ENCODE measurements at regions not wholly inside any gene's neighbourhood (a gene's known extent, or its start where the extent isn't known, plus 50 kb on each side); places are given as distances from the start of the nearest gene placed in this dataset.

GRCh38 chr20:10902576-10903282 is 228.9 kb upstream of the JAG1 start:
- no peak overlapping the region for H3K4me3 ChIP-seq (ENCODE audit: low read length)
- DNase-seq (ENCODE audit: low read depth, low spot score) = no peak

DNA sequence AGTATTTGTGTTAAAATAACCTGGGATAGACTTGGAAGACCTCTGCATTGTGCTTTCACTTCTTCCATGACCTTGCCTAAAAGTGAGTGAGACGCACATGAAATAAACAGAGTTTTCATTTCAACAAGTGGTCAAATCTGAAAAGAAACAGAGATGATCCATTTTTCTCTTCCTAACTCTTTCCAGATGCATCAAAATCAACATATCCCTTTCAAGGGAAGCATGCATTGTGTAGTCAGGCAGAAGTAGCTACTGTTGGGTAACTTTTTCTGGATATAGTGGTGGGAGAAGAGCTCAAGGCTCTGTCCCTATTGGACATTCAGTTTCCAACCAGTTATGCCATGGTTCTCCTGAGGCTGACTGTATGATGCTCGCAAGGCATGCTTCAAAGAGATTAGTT is 233.0 kb upstream of the JAG1 start:
- no peak for DNase-seq (ENCODE audit: low read depth, low spot score)

GRCh38 chr20:10909803-10910202 is 236.0 kb upstream of the JAG1 start:
- no peak overlapping the region for H3K4me3 ChIP-seq (ENCODE audit: low read length)
- no peak for DNase-seq (ENCODE audit: low read depth, low spot score)

More for the DNA sequence above, 233.0 kb upstream of the JAG1 start:
- no peak overlapping the region for H3K4me3 ChIP-seq (ENCODE audit: low read length)

DNA sequence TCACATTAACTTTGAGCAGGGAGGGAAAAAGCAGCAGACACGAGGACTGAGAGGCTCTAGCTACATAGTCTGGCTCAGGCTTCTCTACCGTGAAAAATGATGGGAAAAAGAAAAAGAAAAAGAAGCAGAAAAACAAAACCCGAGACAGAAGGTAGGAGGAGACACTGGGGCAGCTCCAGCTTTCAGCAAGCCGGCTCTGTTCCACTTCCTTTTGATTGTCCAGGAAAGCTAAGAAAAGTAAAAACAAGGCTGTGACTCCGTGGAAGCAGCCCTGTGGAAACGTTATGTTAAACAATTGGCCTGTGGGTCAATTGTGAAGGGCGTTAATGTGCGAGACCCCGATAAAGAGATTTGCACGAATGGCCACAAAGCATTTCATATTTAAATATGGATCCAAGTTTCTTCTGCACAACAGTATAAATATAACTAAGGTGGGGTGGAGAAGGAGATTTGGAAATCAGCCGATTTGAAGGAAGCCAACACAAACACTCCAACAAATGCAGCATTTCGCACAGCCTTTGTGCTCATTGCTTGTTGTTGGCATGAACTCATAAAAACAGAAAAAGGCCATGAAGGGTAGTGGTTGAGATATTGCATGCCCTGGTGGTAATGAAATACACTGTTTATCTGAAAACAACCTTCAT is 236.9 kb upstream of the JAG1 start:
- no peak for DNase-seq (ENCODE audit: low read depth, low spot score)
- H3K4me3 ChIP-seq (ENCODE audit: low read length) = no peak overlapping the region

GRCh38 chr20:10911298-10911697 is 237.5 kb upstream of the JAG1 start:
- no peak for DNase-seq (ENCODE audit: low read depth, low spot score)
- H3K4me3 ChIP-seq (ENCODE audit: low read length) = no peak overlapping the region

DNA sequence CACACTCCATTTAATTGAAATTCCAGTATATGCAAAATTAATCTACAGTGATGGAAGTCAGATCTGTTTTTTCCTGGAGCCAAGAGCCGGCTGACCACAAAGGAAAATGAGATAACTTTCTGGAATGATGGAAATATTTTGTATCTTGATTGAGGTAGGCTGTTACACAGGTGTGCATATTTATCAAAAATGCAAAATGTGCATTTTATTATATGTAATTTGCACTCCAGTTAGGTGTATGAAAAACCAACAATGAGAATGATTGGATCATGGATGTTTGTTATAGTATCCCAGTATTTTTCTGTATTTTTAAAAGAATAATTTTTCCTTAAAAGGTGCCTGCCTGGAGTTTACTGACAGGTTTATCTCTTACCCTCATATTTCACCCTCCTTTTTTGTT is 242.0 kb upstream of the JAG1 start:
- no peak overlapping the region for H3K4me3 ChIP-seq (ENCODE audit: low read length)
- no peak for DNase-seq (ENCODE audit: low read depth, low spot score)

DNA sequence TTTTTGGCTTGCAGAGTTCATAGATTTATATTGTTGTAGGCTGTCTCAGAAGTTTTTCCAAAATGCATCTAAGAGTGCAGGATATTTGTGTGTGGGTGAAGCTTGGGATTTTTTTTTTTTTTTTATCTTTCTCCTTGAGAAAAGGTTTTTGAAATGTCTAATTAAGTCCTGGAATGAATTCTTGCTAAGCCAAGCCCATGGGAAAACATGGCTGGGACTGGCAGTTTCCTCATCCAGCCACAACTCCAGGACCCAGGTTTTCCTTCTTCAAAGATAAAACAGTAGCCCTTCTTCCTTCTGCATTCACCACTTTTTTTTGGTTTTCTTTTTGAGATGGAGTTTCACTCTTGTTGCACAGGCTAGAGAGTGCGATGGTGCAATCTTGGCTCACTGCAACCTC is 242.5 kb upstream of the JAG1 start:
- no peak overlapping the region for H3K4me3 ChIP-seq (ENCODE audit: low read length)
- no peak for DNase-seq (ENCODE audit: low read depth, low spot score)

GRCh38 chr20:10917826-10918225 is 244.0 kb upstream of the JAG1 start:
- DNase-seq (ENCODE audit: low read depth, low spot score) = no peak
- no peak overlapping the region for H3K4me3 ChIP-seq (ENCODE audit: low read length)

DNA sequence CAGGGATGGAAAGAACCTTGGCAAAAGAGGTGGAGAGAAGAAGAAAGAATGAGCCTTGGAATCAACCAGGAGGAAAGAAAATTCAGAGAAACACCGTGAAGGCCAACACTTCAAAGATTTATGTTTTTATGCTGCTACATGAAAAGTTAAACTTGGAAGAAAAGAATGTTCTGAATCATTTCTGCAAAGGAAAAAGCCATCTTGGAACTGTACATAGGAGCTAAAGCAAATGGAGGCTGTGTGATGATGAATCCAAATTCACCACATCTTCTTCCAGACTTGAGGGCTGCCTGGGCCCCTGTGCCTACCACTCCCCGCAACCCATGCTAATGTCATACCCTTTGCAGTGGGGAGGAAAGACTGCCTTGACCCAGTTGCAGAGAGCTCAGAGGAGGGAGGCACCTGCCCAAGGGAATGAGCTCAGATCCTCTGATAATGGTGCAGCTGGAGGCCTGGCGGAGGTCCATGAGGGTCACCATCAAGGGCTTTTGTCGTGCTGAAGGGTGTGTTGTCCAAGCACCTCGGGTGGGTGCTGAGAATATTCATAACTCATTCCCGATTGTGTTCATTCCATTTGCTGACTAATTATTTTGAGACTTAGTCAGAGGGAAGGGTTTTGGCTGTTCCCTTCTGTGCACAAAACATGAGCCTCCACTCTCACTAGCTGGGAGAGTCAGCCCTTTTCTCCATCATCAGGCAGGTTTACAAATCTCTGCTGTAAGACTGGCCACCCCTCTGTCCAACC is 245.8 kb upstream of the JAG1 start:
- no peak for DNase-seq (ENCODE audit: low read depth, low spot score)
- H3K4me3 ChIP-seq (ENCODE audit: low read length) = no peak overlapping the region

GRCh38 chr20:10920396-10920795 is 246.6 kb upstream of the JAG1 start:
- no peak overlapping the region for H3K4me3 ChIP-seq (ENCODE audit: low read length)
- DNase-seq (ENCODE audit: low read depth, low spot score) = no peak

GRCh38 chr20:10921491-10922010 is 247.8 kb upstream of the JAG1 start:
- DNase-seq (ENCODE audit: low read depth, low spot score) = no peak
- H3K4me3 ChIP-seq (ENCODE audit: low read length) = no peak overlapping the region

- H3K4me3 ChIP-seq (ENCODE audit: low read length) = no peak overlapping the region
- no peak for DNase-seq (ENCODE audit: low read depth, low spot score)
Measured at GRCh38 chr20:10922506-10922905, 248.7 kb upstream of the JAG1 start.

DNA sequence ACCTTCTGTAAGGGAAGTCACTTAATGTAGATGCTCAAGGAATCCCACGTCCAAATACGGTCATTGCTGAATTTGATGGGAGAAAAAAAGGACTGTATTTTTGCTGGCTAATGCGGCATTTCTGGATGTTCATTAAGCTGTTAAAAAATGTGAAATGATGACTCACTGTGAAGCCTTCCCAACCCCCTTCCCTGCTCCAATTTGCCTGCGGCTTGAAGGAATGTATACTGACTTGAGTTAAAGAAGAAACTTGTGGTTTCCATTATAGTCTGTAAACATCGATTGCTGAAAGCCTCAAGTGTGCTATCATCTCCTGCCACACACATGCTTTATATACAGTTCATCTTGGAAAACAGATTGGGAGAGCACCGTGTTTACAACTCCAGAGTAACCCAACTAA is 249.1 kb upstream of the JAG1 start:
- DNase-seq (ENCODE audit: low read depth, low spot score) = no peak
- H3K4me3 ChIP-seq (ENCODE audit: low read length) = no peak overlapping the region

- no peak overlapping the region for H3K4me3 ChIP-seq (ENCODE audit: low read length)
- no peak for DNase-seq (ENCODE audit: low read depth, low spot score)
Measured at GRCh38 chr20:10924644-10925201, 250.9 kb upstream of the JAG1 start.

GRCh38 chr20:10925767-10926166 is 252.0 kb upstream of the JAG1 start:
- DNase-seq (ENCODE audit: low read depth, low spot score) = no peak
- H3K4me3 ChIP-seq (ENCODE audit: low read length) = no peak overlapping the region

DNA sequence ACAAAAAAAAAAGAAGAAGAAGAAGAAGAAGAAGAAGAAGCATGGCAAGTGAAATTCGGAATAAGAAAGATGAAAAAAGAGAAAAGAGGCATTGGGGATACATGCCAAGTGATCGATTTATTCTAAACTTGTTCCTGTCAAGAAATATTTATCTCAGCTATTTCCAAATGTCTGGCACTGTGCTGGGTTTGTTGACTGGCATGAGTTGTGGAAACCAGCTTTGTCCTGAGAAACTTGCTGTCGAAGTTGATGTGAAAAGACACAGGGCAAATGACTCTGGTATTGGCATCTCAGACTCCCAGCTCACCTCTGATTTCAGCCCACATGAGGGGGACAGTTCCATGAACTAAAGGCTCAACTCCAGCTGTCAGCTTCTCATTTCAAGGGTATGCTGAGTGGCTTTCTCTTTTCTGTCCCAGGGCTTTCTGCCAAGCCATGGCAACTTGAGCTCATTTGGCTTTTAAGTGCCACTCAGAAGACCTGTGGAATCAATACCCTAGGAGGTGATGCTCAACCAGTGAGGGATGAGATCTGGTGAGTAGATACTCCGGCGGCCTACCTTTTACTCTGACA is 253.3 kb upstream of the JAG1 start:
- no peak overlapping the region for H3K4me3 ChIP-seq (ENCODE audit: low read length)
- DNase-seq (ENCODE audit: low read depth, low spot score) = no peak

- H3K4me3 ChIP-seq (ENCODE audit: low read length) = no peak overlapping the region
- DNase-seq (ENCODE audit: low read depth, low spot score) = no peak
Measured at GRCh38 chr20:10927936-10928840, 254.4 kb upstream of the JAG1 start.

DNA sequence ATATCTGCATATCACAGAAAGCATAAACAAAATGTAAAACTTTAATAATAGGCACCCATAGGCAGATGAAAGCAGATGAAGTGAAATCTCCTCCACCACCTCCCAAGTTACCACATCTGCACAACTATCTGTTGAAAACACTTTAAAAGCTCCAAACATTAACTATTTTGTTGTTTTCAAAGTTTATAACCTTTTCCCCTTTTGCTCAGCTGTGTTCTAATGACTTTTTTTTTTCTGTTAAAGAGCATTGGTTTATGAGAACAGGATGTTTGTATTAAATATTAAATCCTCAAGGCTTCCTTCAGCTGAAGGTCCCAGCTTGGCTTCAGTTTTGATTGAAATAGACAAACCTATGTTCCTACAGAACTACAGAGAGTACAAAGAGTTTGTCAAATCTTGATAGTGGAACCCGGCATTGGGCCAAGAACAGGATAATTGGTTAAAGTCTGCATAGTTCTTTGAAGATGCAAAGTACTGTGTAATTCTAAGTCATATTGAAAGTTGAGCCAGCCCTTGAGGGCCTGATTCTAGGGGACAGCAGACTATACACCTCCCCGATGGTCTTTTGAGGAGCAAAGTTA is 255.1 kb upstream of the JAG1 start:
- no peak for DNase-seq (ENCODE audit: low read depth, low spot score)
- no peak overlapping the region for H3K4me3 ChIP-seq (ENCODE audit: low read length)
